Cardiac fibroblast (primary cell): ENCODE measurements at regions not wholly inside any gene's neighbourhood (a gene's known extent, or its start where the extent isn't known, plus 50 kb on each side); places are given as distances from the start of the nearest gene placed in this dataset.
"Not testable (repeated sequence)": the region's sequence is repeated elsewhere in the genome, so short reads cannot be mapped to it uniquely, and the experiment has no call there.

ENCODE experiments used
- DNase-seq, 2 donors: peaks; one replicate each; pipeline versions ENCODE4 v3.0.0 to v3.0.0-alpha.2; 2010; ENCODE audit warnings: low read depth in 2 of 2
- H3K4me3 ChIP-seq, 2 donors: replicated peaks in 1 of 2; 1 replicate in 1 of 2; 2 replicates in 1 of 2; pipeline ENCODE4 v1.5.1; 2011; ENCODE audit warnings: low read depth in 2 of 2, low read length in 2 of 2, mild to moderate bottlenecking in 2 of 2, moderate library complexity in 1 of 2
- TF ChIP-seq, protein P1 (sequence below): IDR thresholded peaks from one replicate; pipeline ENCODE4 v1.5.1; 2011; ENCODE audit warnings: low read depth, mild to moderate bottlenecking, low read length, inconsistent platforms

DNA sequence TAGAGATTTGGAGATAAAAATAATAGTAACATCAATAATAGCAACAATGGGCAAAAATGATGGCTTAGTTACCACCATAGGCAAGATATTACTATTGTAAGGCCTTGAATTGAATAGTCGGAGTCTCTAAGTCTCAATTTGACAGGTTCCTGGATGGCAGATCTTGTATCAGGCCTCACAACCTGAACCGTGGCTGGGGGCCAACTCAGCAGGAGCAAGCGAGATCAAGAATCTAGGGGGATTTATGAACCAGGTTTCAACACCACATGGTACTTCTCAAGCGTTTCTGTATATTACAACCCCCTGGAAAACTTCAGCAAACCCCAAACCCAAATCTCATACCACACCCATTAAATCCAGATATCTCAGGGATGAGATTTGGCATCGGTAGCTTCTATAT, 573.8 kb downstream of the LIG4 start:
- TF ChIP-seq, protein P1, sequence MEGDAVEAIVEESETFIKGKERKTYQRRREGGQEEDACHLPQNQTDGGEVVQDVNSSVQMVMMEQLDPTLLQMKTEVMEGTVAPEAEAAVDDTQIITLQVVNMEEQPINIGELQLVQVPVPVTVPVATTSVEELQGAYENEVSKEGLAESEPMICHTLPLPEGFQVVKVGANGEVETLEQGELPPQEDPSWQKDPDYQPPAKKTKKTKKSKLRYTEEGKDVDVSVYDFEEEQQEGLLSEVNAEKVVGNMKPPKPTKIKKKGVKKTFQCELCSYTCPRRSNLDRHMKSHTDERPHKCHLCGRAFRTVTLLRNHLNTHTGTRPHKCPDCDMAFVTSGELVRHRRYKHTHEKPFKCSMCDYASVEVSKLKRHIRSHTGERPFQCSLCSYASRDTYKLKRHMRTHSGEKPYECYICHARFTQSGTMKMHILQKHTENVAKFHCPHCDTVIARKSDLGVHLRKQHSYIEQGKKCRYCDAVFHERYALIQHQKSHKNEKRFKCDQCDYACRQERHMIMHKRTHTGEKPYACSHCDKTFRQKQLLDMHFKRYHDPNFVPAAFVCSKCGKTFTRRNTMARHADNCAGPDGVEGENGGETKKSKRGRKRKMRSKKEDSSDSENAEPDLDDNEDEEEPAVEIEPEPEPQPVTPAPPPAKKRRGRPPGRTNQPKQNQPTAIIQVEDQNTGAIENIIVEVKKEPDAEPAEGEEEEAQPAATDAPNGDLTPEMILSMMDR = no peak
- no peak overlapping the region for H3K4me3 ChIP-seq
- DNase-seq = no peak

DNA sequence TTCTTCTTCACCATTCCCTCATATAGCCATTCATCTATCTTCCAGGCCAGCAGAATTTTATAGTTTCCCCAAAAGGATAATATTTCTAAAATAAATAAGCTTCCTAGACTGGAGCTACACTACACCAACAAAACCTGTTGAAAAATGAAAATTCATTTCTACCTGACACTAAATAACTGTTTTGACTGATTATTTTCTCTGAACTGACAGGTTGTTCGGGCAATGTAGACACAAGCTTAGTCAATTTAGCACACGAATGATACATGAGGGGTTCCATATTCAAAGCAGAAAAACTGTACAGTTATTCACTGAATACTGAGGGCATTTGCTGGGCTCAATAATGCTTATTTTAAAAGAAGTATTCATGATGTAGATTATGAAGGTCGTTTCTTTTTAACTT, 589.7 kb downstream of the LIG4 start:
- TF ChIP-seq, protein P1 = no peak
- no peak overlapping the region for H3K4me3 ChIP-seq
- DNase-seq = no peak

DNA sequence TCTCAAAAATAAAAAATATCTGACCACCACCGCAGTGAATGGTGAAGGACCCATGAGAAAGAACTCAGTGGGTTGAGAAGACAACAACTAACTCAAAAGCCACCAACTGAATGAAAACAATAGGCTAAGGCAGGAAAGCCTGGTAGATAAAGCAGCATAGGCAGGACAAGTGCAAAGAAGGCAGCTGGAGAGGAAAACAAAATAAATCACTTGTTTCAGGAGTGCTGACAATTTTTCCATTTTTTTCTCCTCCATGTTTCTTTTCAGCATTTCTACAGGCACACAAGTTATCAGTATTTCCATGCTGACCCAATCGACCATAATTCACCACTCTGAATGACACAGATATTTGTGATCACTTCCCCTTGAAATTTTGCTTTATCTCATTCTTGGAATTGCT, 597.8 kb downstream of the LIG4 start:
- TF ChIP-seq, protein P1 = no peak
- H3K4me3 ChIP-seq = no peak overlapping the region
- no peak for DNase-seq

DNA sequence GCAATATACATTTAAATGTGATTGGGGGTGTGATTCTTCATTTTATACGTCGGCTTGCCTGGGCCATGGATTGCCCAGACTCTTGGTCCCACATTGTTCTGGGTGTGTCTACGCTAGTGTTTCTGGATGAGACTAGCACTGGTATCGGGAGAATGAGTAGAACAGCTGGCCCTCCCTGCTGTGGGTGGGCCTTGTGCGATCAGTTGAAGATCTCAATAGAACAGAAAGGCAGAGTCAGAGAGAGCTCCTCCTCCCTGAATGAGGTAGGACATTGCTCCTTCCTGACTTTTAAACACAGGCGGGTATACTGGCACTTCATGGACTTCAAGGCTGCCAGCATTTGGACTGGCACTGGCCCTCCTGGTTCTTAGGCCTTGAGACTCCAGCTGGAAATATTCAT, 603.0 kb downstream of the LIG4 start:
- no peak overlapping the region for H3K4me3 ChIP-seq
- DNase-seq = no peak
- TF ChIP-seq, protein P1 = no peak

DNA sequence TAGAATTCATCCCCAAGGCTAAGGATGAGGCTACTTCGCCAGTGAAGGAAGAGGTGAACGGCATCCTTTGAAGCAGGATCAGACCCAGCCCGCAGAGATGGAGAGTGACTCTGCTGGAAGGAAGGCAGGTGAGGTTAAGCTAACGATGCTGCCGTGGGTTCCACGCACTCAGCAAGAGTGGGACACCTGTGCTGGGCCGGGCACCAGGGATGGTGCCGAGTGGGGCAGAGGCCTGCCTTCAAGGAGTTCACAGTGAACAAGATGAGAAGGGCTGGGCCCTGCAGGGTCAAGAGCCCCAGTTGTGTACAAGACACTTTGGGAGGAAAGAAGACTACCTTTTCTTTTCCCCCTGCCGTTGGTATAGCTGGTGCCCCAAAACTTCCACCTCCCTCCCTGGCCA, 606.6 kb downstream of the LIG4 start:
- DNase-seq = no peak
- TF ChIP-seq, protein P1 = no peak
- no peak overlapping the region for H3K4me3 ChIP-seq

DNA sequence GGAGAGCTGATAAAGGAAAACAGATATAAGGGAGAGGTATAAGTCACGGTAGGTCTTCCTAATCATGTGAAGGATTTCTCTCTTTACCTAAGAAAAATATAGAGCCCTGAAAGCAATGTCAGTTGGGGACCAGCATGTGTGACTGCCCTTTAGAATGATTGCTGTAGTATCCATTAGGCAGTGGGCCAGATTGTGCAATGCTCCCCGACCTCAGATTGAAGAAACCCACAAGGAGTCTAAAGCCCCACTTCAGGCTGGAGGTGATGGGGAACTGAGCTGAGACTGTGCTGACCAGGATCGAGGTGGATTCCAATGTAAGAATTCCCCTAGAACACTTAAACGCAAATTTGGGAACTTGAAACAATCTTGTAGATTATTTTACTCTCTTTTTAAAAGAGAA, 614.4 kb downstream of the LIG4 start:
- H3K4me3 ChIP-seq = no peak overlapping the region
- DNase-seq = no peak
- TF ChIP-seq, protein P1 = no peak

DNA sequence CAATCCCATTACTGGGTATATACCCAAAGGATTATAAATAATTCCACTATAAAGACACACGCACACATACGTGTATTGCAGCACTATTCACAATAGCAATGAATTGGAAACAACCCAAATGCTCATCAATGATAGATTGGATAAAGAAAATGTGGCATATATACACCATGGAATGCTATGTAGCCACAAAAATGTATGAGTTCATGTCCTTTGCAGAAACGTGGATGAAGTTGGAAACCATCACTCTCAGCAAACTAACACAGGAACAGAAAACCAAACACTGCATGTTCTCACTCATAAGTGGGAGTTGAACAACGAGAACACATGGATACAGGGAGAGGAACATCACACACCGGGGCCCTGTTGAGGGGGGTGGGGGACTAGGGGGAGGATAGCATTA, 619.0 kb downstream of the LIG4 start:
- H3K4me3 ChIP-seq, DNase-seq: not testable (repeated sequence)
